CD14-positive monocyte (primary cell): ENCODE measurements at regions not wholly inside any gene's neighbourhood (a gene's known extent, or its start where the extent isn't known, plus 50 kb on each side); places are given as distances from the start of the nearest gene placed in this dataset.
"Not testable (repeated sequence)": the region's sequence is repeated elsewhere in the genome, so short reads cannot be mapped to it uniquely, and the experiment has no call there.

Experiments
- DNase-seq, 3 donors: peaks; one replicate each; pipeline ENCODE4 v3.0.0-alpha.2; 2011 to 2022
- H2AFZ ChIP-seq: 2 replicates; pipeline ENCODE4 v1.6.0; 2012; ENCODE audit warnings: mild to moderate bottlenecking, low read depth, low read length, inconsistent platforms; ENCODE audit not compliant: insufficient read depth, poor library complexity, severe bottlenecking
- H3K27ac ChIP-seq, 2 donors: 1 replicate in 1 of 2; 2 replicates in 1 of 2; pipeline ENCODE4 v1.5.1; 2012 to 2013; ENCODE audit warnings: low read length in 2 of 2, control low read depth in 1 of 2, inconsistent platforms in 1 of 2, low read depth in 1 of 2, mild to moderate bottlenecking in 1 of 2
- H3K27me3 ChIP-seq, 2 donors: one replicate each; pipeline versions ENCODE4 v1.6.0 to v1.6.1; 2011 to 2013; ENCODE audit warnings: low read length in 2 of 2; ENCODE audit not compliant: control insufficient read depth in 2 of 2, insufficient read depth in 2 of 2
- H3K36me3 ChIP-seq, 2 donors: replicated peaks in 1 of 2; 1 replicate in 1 of 2; 2 replicates in 1 of 2; pipeline versions ENCODE4 v1.5.1 to v1.6.1; 2012 to 2013; ENCODE audit warnings: low read length in 2 of 2, control low read depth in 1 of 2, inconsistent platforms in 1 of 2, mild to moderate bottlenecking in 1 of 2; ENCODE audit not compliant: insufficient read depth in 2 of 2, control insufficient read depth in 1 of 2
- H3K4me1 ChIP-seq, 2 donors: 1 replicate in 1 of 2; 2 replicates in 1 of 2; pipeline versions ENCODE4 v1.5.1 to v1.6.1; 2012 to 2013; ENCODE audit warnings: low read length in 2 of 2, control low read depth in 1 of 2, inconsistent platforms in 1 of 2, mild to moderate bottlenecking in 1 of 2, moderate library complexity in 1 of 2; ENCODE audit not compliant: insufficient read depth in 2 of 2, control insufficient read depth in 1 of 2
- H3K4me2 ChIP-seq: replicated peaks from 2 replicates; pipeline ENCODE3; 2012; ENCODE audit warnings: low read length, moderate library complexity, mild to moderate bottlenecking; ENCODE audit not compliant: poor library complexity, severe bottlenecking; ENCODE audit errors: extremely low read depth
- H3K4me3 ChIP-seq, 3 experiments: fragments of 200-600 bp in 1 of 3; sonication (generic) in 1 of 3; replicated peaks in 1 of 3; 1 replicate in 2 of 3; 2 replicates in 1 of 3; pipeline ENCODE4 v1.5.1; 2011 to 2013; ENCODE audit warnings: low read length in 3 of 3, mild to moderate bottlenecking in 3 of 3, control low read depth in 2 of 3, low read depth in 2 of 3, inconsistent platforms in 1 of 3, moderate library complexity in 1 of 3
- H3K79me2 ChIP-seq: 2 replicates; pipeline ENCODE4 v1.6.0; 2012; ENCODE audit warnings: mild to moderate bottlenecking, control low read depth, inconsistent platforms, low read length, moderate library complexity; ENCODE audit not compliant: insufficient read depth
- H3K9ac ChIP-seq: 2 replicates; pipeline ENCODE4 v1.6.0; 2017; ENCODE audit warnings: low read length, mild to moderate bottlenecking; ENCODE audit not compliant: insufficient read depth, poor library complexity, severe bottlenecking
- H3K9me3 ChIP-seq, 2 donors: replicated peaks in 1 of 2; 1 replicate in 1 of 2; 2 replicates in 1 of 2; pipeline versions ENCODE4 v1.5.1 to v1.6.1; 2012 to 2013; ENCODE audit warnings: low read length in 2 of 2, control low read depth in 1 of 2; ENCODE audit not compliant: control insufficient read depth in 1 of 2, insufficient read depth in 1 of 2
- H4K20me1 ChIP-seq: 2 replicates; pipeline ENCODE4 v1.6.0; 2012; ENCODE audit warnings: mild to moderate bottlenecking, low read length, control low read depth, moderate library complexity; ENCODE audit not compliant: insufficient read depth
- H3K27ac Mint-ChIP-seq, 7 donors: one replicate each; pipeline ENCODE4 v1.8.0; 2020; ENCODE audit warnings: mild to moderate bottlenecking in 7 of 7, mixed read lengths in 7 of 7, moderate library complexity in 6 of 7, inconsistent platforms in 2 of 7
- H3K27me3 Mint-ChIP-seq, 3 donors: one replicate each; pipeline ENCODE4 v1.8.0; 2021 to 2022; ENCODE audit warnings: low read depth in 3 of 3, mild to moderate bottlenecking in 3 of 3, mixed read lengths in 3 of 3, moderate library complexity in 3 of 3, inconsistent platforms in 1 of 3
- H3K36me3 Mint-ChIP-seq, 2 donors: one replicate each; pipeline ENCODE4 v1.8.0; 2020; ENCODE audit warnings: mixed read lengths in 2 of 2, inconsistent platforms in 1 of 2, mild to moderate bottlenecking in 1 of 2
- H3K4me1 Mint-ChIP-seq: one replicate; pipeline ENCODE4 v1.8.0; 2020; ENCODE audit warnings: mild to moderate bottlenecking, mixed read lengths
- H3K4me3 Mint-ChIP-seq, 2 donors: one replicate each; pipeline ENCODE4 v1.8.0; 2020; ENCODE audit warnings: mild to moderate bottlenecking in 2 of 2, mixed read lengths in 2 of 2, moderate library complexity in 1 of 2
- H3K9me3 Mint-ChIP-seq, 7 donors: one replicate each; pipeline ENCODE4 v1.8.0; 2020 to 2022; ENCODE audit warnings: mixed read lengths in 7 of 7, mild to moderate bottlenecking in 6 of 7, moderate library complexity in 6 of 7, inconsistent platforms in 2 of 7
- WGBS: methylation state at CpG from one replicate; pipeline ENCODE4 v1.1.5; 2013; ENCODE audit warnings: missing lambda C conversion rate; ENCODE audit not compliant: insufficient coverage; 5-methylcytosine and 5-hydroxymethylcytosine counted together
- intact Hi-C, 2 donors: fragments of 100-400 bp; cut with micrococcal nuclease; formaldehyde crosslinking; loops; one replicate each; pipeline versions ENCODE4 v1.15.0 to v1.15.1; 2023
- TF ChIP-seq, protein P1 (sequence below): fragments of 200-600 bp; IDR thresholded peaks from one replicate; pipeline ENCODE4 v1.8.0; 2022; ENCODE audit warnings: antibody characterized with exemption, mild to moderate bottlenecking

DNA sequence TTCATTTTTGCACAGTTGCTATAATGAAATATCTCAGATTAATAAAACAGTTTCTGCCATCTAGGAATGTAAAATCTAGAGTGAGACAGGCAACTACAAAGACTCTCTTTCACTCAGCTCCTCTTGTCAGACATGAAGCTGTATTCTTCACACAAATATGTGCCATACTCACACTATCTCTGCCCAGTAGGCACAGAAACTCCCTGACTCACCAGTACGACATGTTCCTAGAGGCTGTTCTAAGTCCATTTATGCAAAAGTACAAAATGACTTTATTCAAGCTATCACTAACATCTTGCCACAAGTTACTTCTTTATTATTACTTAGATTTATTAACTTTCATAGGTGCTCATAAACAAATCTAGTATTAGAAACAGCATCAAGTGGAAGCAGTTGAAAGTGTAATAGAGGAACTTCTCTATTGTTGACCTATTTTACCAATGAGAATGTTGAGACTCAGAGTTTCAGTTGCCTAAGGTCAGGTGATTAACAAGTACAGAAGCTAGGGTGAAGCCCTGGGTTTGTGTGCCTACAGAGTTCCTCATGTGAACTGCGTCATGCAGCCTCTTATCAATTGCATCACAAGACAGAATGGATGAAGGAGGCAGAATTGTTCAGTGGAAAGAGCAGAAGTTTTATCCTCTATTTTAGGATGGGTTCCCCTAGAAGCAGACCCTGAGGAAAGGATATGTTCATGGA is 98.9 kb downstream of the RGS2 start:
- H3K4me2 ChIP-seq = peak overlapping the region; percentile 11
- Mint-ChIP-seq H3K4me3 (no peak overlapping the region), H3K9me3 (peaks cover 0 to 10% (median 3%) of the 10 kb centered on the region in 7 donors), H3K27ac (peak overlapping the region; percentile 81 to 90 (median 86)), H3K36me3 (no peaks in the 10 kb centered on the region), H3K4me1 (peaks cover 29% of the 10 kb centered on the region), H3K27me3 (peaks cover 0 to 1% (median 0%) of the 10 kb centered on the region in 3 donors)
- intact Hi-C loops = loop anchor here in 1 of 2 donors (10.0 kb wide), 1 partner anchor 57 kb away; no protein-coding TSS in a partner anchor
- no peak overlapping the region for H3K4me3 ChIP-seq
- peaks cover 22 to 24% of the 10 kb centered on the region in 2 donors for H3K4me1 ChIP-seq
- H4K20me1 ChIP-seq = no peaks in the 10 kb centered on the region
- peak overlapping the region in 1 of 2 donors; percentile 74 for H3K27ac ChIP-seq
- no peaks in the 10 kb centered on the region for H3K27me3 ChIP-seq
- H2AFZ ChIP-seq = no peak overlapping the region
- WGBS = no CpG with 5 or more reads among the region's 2 CpGs
- H3K9ac ChIP-seq = no peak overlapping the region
- TF ChIP-seq, protein P1, sequence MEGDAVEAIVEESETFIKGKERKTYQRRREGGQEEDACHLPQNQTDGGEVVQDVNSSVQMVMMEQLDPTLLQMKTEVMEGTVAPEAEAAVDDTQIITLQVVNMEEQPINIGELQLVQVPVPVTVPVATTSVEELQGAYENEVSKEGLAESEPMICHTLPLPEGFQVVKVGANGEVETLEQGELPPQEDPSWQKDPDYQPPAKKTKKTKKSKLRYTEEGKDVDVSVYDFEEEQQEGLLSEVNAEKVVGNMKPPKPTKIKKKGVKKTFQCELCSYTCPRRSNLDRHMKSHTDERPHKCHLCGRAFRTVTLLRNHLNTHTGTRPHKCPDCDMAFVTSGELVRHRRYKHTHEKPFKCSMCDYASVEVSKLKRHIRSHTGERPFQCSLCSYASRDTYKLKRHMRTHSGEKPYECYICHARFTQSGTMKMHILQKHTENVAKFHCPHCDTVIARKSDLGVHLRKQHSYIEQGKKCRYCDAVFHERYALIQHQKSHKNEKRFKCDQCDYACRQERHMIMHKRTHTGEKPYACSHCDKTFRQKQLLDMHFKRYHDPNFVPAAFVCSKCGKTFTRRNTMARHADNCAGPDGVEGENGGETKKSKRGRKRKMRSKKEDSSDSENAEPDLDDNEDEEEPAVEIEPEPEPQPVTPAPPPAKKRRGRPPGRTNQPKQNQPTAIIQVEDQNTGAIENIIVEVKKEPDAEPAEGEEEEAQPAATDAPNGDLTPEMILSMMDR = no peak
- H3K36me3 ChIP-seq = no peaks in the 10 kb centered on the region
- peak; percentile 84 to 96 (median 93) for DNase-seq
- no peaks in the 10 kb centered on the region for H3K79me2 ChIP-seq
- H3K9me3 ChIP-seq = no peaks in the 10 kb centered on the region

GRCh38 chr1:192911896-192912656 is 103.2 kb downstream of the RGS2 start:
- WGBS = 97% methylated on average over 15 of the region's 18 CpGs
- H4K20me1 ChIP-seq, H3K79me2 ChIP-seq, H3K4me3 Mint-ChIP-seq, H3K27me3 Mint-ChIP-seq, intact Hi-C loops, H3K36me3 ChIP-seq, H3K36me3 Mint-ChIP-seq, H3K4me2 ChIP-seq, H3K9me3 ChIP-seq, H3K9me3 Mint-ChIP-seq, H3K27ac ChIP-seq, H3K27me3 ChIP-seq, H2AFZ ChIP-seq, H3K4me3 ChIP-seq, H3K9ac ChIP-seq, DNase-seq: not testable (repeated sequence)
- Mint-ChIP-seq H3K27ac (peak overlapping the region in 2 of 7 donors; percentile 59 to 61), H3K4me1 (peaks cover 26% of the 10 kb centered on the region)
- peaks cover 17% of the 10 kb centered on the region in 2 donors for H3K4me1 ChIP-seq
